ENCODE measurements at regions not wholly inside any gene's neighbourhood (a gene's known extent, or its start where the extent isn't known, plus 50 kb on each side); places are given as distances from the start of the nearest gene placed in this dataset.

GRCh38 chr2:6724605-6725140 lies 141.0 kb downstream of the CMPK2 start:
- Histone ChIP-seq H3K27me3 (replicated peaks; ENCODE audit: control insufficient read depth, insufficient read depth, low read length, poor library complexity, severe bottlenecking) (no peaks in the 10 kb centered on the region), H3K4me1 (ENCODE audit: control insufficient read depth, insufficient read depth, low read length, poor library complexity, severe bottlenecking) (no peaks in the 10 kb centered on the region)
- no peak for DNase-seq

GRCh38 chr2:6728156-6728555 lies 137.6 kb downstream of the CMPK2 start:
- DNase-seq, result no peak

More at GRCh38 chr2:6724605-6725140, 141.0 kb downstream of the CMPK2 start:
- no peak overlapping the region for H3K27ac ChIP-seq (ENCODE audit: insufficient read depth, low read length, poor library complexity, severe bottlenecking)
- H3K4me3 ChIP-seq (ENCODE audit: insufficient read depth, low read depth, low read length, poor library complexity, severe bottlenecking), result no peak overlapping the region
- no peaks in the 10 kb centered on the region for H3K9me3 ChIP-seq (ENCODE audit: control insufficient read depth, low read length)
- H3K36me3 ChIP-seq (ENCODE audit: control insufficient read depth, insufficient read depth, low read length), result no peaks in the 10 kb centered on the region

GRCh38 chr2:6730003-6730402 lies 135.7 kb downstream of the CMPK2 start:
- H3K27ac ChIP-seq (ENCODE audit: insufficient read depth, low read length, poor library complexity, severe bottlenecking), result no peak overlapping the region
- no peaks in the 10 kb centered on the region for H3K4me1 ChIP-seq (ENCODE audit: control insufficient read depth, insufficient read depth, low read length, poor library complexity, severe bottlenecking)
- no peak overlapping the region for H3K4me3 ChIP-seq (ENCODE audit: insufficient read depth, low read depth, low read length, poor library complexity, severe bottlenecking)
- H3K36me3 ChIP-seq (ENCODE audit: control insufficient read depth, insufficient read depth, low read length), result no peaks in the 10 kb centered on the region
- no peaks in the 10 kb centered on the region for H3K9me3 ChIP-seq (ENCODE audit: control insufficient read depth, low read length)
- DNase-seq, result no peak
- H3K27me3 ChIP-seq (replicated peaks; ENCODE audit: control insufficient read depth, insufficient read depth, low read length, poor library complexity, severe bottlenecking), result peaks cover 3% of the 10 kb centered on the region

More at GRCh38 chr2:6728156-6728555, 137.6 kb downstream of the CMPK2 start:
- Histone ChIP-seq H3K27ac (ENCODE audit: insufficient read depth, low read length, poor library complexity, severe bottlenecking) (no peak overlapping the region), H3K27me3 (replicated peaks; ENCODE audit: control insufficient read depth, insufficient read depth, low read length, poor library complexity, severe bottlenecking) (no peaks in the 10 kb centered on the region), H3K4me3 (ENCODE audit: insufficient read depth, low read depth, low read length, poor library complexity, severe bottlenecking) (no peak overlapping the region), H3K4me1 (ENCODE audit: control insufficient read depth, insufficient read depth, low read length, poor library complexity, severe bottlenecking) (no peaks in the 10 kb centered on the region), H3K36me3 (ENCODE audit: control insufficient read depth, insufficient read depth, low read length) (no peaks in the 10 kb centered on the region), H3K9me3 (ENCODE audit: control insufficient read depth, low read length) (no peaks in the 10 kb centered on the region)

- H3K27ac ChIP-seq (ENCODE audit: insufficient read depth, low read length, poor library complexity, severe bottlenecking), result no peak overlapping the region
- H3K4me3 ChIP-seq (ENCODE audit: insufficient read depth, low read depth, low read length, poor library complexity, severe bottlenecking), result no peak overlapping the region
- H3K4me1 ChIP-seq (ENCODE audit: control insufficient read depth, insufficient read depth, low read length, poor library complexity, severe bottlenecking), result no peaks in the 10 kb centered on the region
- H3K27me3 ChIP-seq (replicated peaks; ENCODE audit: control insufficient read depth, insufficient read depth, low read length, poor library complexity, severe bottlenecking), result peaks cover 3% of the 10 kb centered on the region
- DNase-seq, result no peak
- H3K9me3 ChIP-seq (ENCODE audit: control insufficient read depth, low read length), result no peaks in the 10 kb centered on the region
- no peaks in the 10 kb centered on the region for H3K36me3 ChIP-seq (ENCODE audit: control insufficient read depth, insufficient read depth, low read length)
These were observed 134.8 kb downstream of the CMPK2 start for GRCh38 chr2:6730649-6731532.

- Histone ChIP-seq H3K4me3 (ENCODE audit: insufficient read depth, low read depth, low read length, poor library complexity, severe bottlenecking) (no peak overlapping the region), H3K9me3 (ENCODE audit: control insufficient read depth, low read length) (no peaks in the 10 kb centered on the region), H3K4me1 (ENCODE audit: control insufficient read depth, insufficient read depth, low read length, poor library complexity, severe bottlenecking) (no peaks in the 10 kb centered on the region), H3K27ac (ENCODE audit: insufficient read depth, low read length, poor library complexity, severe bottlenecking) (no peak overlapping the region), H3K36me3 (ENCODE audit: control insufficient read depth, insufficient read depth, low read length) (no peaks in the 10 kb centered on the region), H3K27me3 (replicated peaks; ENCODE audit: control insufficient read depth, insufficient read depth, low read length, poor library complexity, severe bottlenecking) (peaks cover 7% of the 10 kb centered on the region)
- DNase-seq, result no peak
These were observed 126.2 kb downstream of the CMPK2 start for GRCh38 chr2:6739547-6739946.

- H3K36me3 ChIP-seq (ENCODE audit: control insufficient read depth, insufficient read depth, low read length), result no peaks in the 10 kb centered on the region
- H3K9me3 ChIP-seq (ENCODE audit: control insufficient read depth, low read length), result no peaks in the 10 kb centered on the region
- no peak for DNase-seq
- no peaks in the 10 kb centered on the region for H3K4me1 ChIP-seq (ENCODE audit: control insufficient read depth, insufficient read depth, low read length, poor library complexity, severe bottlenecking)
- no peak overlapping the region for H3K4me3 ChIP-seq (ENCODE audit: insufficient read depth, low read depth, low read length, poor library complexity, severe bottlenecking)
- no peak overlapping the region for H3K27ac ChIP-seq (ENCODE audit: insufficient read depth, low read length, poor library complexity, severe bottlenecking)
- peaks cover 4% of the 10 kb centered on the region for H3K27me3 ChIP-seq (replicated peaks; ENCODE audit: control insufficient read depth, insufficient read depth, low read length, poor library complexity, severe bottlenecking)
These were observed 124.5 kb downstream of the CMPK2 start for GRCh38 chr2:6741229-6741628.

GRCh38 chr2:6744038-6744437 lies 121.7 kb downstream of the CMPK2 start:
- H3K36me3 ChIP-seq (ENCODE audit: control insufficient read depth, insufficient read depth, low read length), result no peaks in the 10 kb centered on the region
- H3K9me3 ChIP-seq (ENCODE audit: control insufficient read depth, low read length), result no peaks in the 10 kb centered on the region
- no peak overlapping the region for H3K4me3 ChIP-seq (ENCODE audit: insufficient read depth, low read depth, low read length, poor library complexity, severe bottlenecking)
- H3K27ac ChIP-seq (ENCODE audit: insufficient read depth, low read length, poor library complexity, severe bottlenecking), result no peak overlapping the region
- H3K4me1 ChIP-seq (ENCODE audit: control insufficient read depth, insufficient read depth, low read length, poor library complexity, severe bottlenecking), result no peaks in the 10 kb centered on the region
- DNase-seq, result no peak
- H3K27me3 ChIP-seq (replicated peaks; ENCODE audit: control insufficient read depth, insufficient read depth, low read length, poor library complexity, severe bottlenecking), result no peaks in the 10 kb centered on the region

GRCh38 chr2:6747433-6747832 lies 118.3 kb downstream of the CMPK2 start:
- no peak for DNase-seq

GRCh38 chr2:6748406-6749067 lies 117.2 kb downstream of the CMPK2 start:
- Histone ChIP-seq H3K27ac (ENCODE audit: insufficient read depth, low read length, poor library complexity, severe bottlenecking) (no peak overlapping the region), H3K4me1 (ENCODE audit: control insufficient read depth, insufficient read depth, low read length, poor library complexity, severe bottlenecking) (no peaks in the 10 kb centered on the region), H3K4me3 (ENCODE audit: insufficient read depth, low read depth, low read length, poor library complexity, severe bottlenecking) (no peak overlapping the region), H3K36me3 (ENCODE audit: control insufficient read depth, insufficient read depth, low read length) (no peaks in the 10 kb centered on the region), H3K27me3 (replicated peaks; ENCODE audit: control insufficient read depth, insufficient read depth, low read length, poor library complexity, severe bottlenecking) (no peaks in the 10 kb centered on the region), H3K9me3 (ENCODE audit: control insufficient read depth, low read length) (no peaks in the 10 kb centered on the region)
- no peak for DNase-seq

More at GRCh38 chr2:6747433-6747832, 118.3 kb downstream of the CMPK2 start:
- H3K4me1 ChIP-seq (ENCODE audit: control insufficient read depth, insufficient read depth, low read length, poor library complexity, severe bottlenecking), result no peaks in the 10 kb centered on the region
- no peak overlapping the region for H3K27ac ChIP-seq (ENCODE audit: insufficient read depth, low read length, poor library complexity, severe bottlenecking)
- no peak overlapping the region for H3K4me3 ChIP-seq (ENCODE audit: insufficient read depth, low read depth, low read length, poor library complexity, severe bottlenecking)
- no peaks in the 10 kb centered on the region for H3K27me3 ChIP-seq (replicated peaks; ENCODE audit: control insufficient read depth, insufficient read depth, low read length, poor library complexity, severe bottlenecking)
- H3K9me3 ChIP-seq (ENCODE audit: control insufficient read depth, low read length), result no peaks in the 10 kb centered on the region
- H3K36me3 ChIP-seq (ENCODE audit: control insufficient read depth, insufficient read depth, low read length), result no peaks in the 10 kb centered on the region

- no peaks in the 10 kb centered on the region for H3K36me3 ChIP-seq (ENCODE audit: control insufficient read depth, insufficient read depth, low read length)
- H3K27me3 ChIP-seq (replicated peaks; ENCODE audit: control insufficient read depth, insufficient read depth, low read length, poor library complexity, severe bottlenecking), result no peaks in the 10 kb centered on the region
- no peaks in the 10 kb centered on the region for H3K4me1 ChIP-seq (ENCODE audit: control insufficient read depth, insufficient read depth, low read length, poor library complexity, severe bottlenecking)
- H3K9me3 ChIP-seq (ENCODE audit: control insufficient read depth, low read length), result no peaks in the 10 kb centered on the region
- no peak overlapping the region for H3K27ac ChIP-seq (ENCODE audit: insufficient read depth, low read length, poor library complexity, severe bottlenecking)
- no peak for DNase-seq
- no peak overlapping the region for H3K4me3 ChIP-seq (ENCODE audit: insufficient read depth, low read depth, low read length, poor library complexity, severe bottlenecking)
These were observed 115.7 kb downstream of the CMPK2 start for GRCh38 chr2:6749962-6750361.

Data from effector memory CD4-positive, alpha-beta T cell (primary cell).